ENCODE measurements at regions not wholly inside any gene's neighbourhood (a gene's known extent, or its start where the extent isn't known, plus 50 kb on each side); places are given as distances from the start of the nearest gene placed in this dataset.
A peak's percentile ranks its signal among the peaks of the same experiment; 100 is the strongest.

DNA sequence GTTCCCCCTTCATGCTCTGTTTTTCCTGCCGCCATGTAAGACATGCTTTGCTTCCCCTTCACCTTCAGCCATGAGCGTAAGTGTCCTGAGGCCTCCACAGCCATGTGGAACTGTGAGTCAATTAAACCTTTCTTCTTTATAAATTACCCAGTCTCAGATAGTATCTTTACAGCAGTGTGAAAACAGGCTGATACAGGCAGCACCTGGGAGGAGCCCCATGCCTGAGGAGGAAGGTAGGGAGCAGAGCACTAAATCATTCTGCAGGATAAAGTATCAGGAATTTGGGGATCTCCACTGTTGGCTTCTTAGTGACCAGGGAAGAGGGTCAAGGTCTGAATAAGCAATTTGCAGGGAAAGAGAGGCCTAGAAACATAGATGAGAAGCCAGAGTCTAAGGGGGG is 78.0 kb downstream of the KCNF1 start:
- Histone ChIP-seq H3K9me3 (no peaks in the 10 kb centered on the region), H3K4me1 (peaks cover 4 to 7% of the 10 kb centered on the region in 2 donors), H3K27me3 (no peaks in the 10 kb centered on the region), H3K27ac (no peak overlapping the region), H3K36me3 (no peaks in the 10 kb centered on the region), H3K4me3 (replicated peaks in 1 of 3) (no peak overlapping the region)
- TF ChIP-seq, protein P1, sequence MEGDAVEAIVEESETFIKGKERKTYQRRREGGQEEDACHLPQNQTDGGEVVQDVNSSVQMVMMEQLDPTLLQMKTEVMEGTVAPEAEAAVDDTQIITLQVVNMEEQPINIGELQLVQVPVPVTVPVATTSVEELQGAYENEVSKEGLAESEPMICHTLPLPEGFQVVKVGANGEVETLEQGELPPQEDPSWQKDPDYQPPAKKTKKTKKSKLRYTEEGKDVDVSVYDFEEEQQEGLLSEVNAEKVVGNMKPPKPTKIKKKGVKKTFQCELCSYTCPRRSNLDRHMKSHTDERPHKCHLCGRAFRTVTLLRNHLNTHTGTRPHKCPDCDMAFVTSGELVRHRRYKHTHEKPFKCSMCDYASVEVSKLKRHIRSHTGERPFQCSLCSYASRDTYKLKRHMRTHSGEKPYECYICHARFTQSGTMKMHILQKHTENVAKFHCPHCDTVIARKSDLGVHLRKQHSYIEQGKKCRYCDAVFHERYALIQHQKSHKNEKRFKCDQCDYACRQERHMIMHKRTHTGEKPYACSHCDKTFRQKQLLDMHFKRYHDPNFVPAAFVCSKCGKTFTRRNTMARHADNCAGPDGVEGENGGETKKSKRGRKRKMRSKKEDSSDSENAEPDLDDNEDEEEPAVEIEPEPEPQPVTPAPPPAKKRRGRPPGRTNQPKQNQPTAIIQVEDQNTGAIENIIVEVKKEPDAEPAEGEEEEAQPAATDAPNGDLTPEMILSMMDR (IDR thresholded peaks at IDR 0.05): no peak
- TF ChIP-seq POLR2A (IDR thresholded peaks at IDR 0.05): no peak
- WGBS, 2 donors: 96 to 100% methylated on average over 2 of the region's 2 CpGs
- intact Hi-C loops (cut with DNase I): no loop called here
- DNase-seq: no peak

DNA sequence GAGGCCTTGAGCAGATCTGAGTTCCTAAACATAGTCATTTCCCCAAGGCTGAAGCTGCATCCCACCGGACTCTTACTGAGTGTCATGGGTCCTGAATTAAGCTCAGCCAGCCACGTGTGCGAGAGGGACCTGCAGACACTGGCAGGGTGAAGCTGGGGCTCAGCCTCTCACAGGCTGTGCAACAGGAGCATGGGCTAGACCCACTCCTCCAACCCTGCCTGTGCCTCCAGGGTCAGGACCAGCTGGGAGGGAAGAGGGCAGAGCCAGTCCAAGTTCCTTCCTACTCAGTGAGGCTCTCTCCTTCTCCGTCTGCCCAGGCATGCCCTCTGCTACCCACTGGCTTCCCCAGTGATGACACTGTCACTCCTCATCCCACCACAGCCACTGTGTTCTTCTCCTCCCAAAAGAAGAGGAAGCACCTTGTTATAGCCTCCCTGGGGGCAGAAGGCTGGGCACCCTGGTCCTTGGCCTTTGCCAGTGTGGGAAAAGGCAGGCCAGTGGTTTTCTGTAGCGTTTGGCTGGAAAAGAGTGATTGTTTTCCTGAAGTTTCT is 78.9 kb downstream of the KCNF1 start:
- intact Hi-C loops (cut with DNase I): no loop called here

DNA sequence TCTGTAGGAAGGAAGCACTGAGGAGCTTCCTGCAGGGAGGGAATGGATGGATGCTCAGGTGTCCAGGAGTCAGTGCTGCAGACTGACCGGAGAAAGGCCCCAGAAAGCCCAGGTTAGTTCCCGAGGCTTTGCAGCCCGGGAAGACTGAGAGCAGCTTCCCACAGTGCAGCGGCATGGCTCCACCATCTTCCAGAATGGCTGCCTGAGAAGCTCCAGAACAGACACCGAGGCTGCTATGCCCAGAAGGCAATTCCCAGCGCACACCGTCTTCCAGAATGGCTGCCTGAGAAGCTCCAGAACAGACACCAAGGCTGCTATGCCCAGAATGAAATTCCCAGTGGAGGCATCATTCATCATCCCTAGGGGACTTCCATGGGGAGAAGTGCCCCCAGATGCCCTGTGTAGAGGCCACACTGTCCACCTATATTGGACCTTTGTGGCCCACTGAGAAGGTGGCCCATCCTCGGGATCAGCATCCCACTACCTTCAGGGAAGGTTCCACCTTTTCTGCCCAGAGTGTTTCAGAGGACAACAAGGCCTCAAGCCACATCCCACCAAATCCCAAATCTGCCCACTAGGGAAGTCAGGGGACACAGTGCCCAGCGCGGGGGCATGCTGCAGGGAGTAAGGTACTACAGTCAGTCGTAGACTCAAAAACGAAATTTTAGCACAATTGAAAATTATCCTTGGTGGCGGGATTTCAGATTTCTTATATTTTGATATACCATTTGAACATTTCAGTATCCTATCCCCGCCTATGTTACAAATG is 80.5 kb downstream of the KCNF1 start:
- WGBS, 2 donors: 85 to 90% methylated on average over 13 to 14 of the region's 14 CpGs
- H3K4me1 ChIP-seq: peaks cover 0 to 7% of the 10 kb centered on the region in 2 donors
- intact Hi-C loops (cut with DNase I): no loop called here
- DNase-seq: no peak
- no peak for TF ChIP-seq POLR2A (IDR thresholded peaks at IDR 0.05)
- TF ChIP-seq, protein P1 (IDR thresholded peaks at IDR 0.05): no peak
- no peaks in the 10 kb centered on the region for H3K27me3 ChIP-seq
- H3K9me3 ChIP-seq: no peaks in the 10 kb centered on the region
- no peaks in the 10 kb centered on the region for H3K36me3 ChIP-seq
- H3K27ac ChIP-seq: no peak overlapping the region
- no peak overlapping the region for H3K4me3 ChIP-seq (replicated peaks in 1 of 3)

More for the DNA sequence above, 78.9 kb downstream of the KCNF1 start:
- DNase-seq: no peak
- 87 to 97% methylated on average over 5 of the region's 5 CpGs for WGBS, 2 donors
- TF ChIP-seq, protein P1 (IDR thresholded peaks at IDR 0.05): no peak
- TF ChIP-seq POLR2A (IDR thresholded peaks at IDR 0.05): no peak
- no peak overlapping the region for H3K4me3 ChIP-seq (replicated peaks in 1 of 3)
- no peaks in the 10 kb centered on the region for H3K9me3 ChIP-seq
- H3K27ac ChIP-seq: no peak overlapping the region
- H3K27me3 ChIP-seq: no peaks in the 10 kb centered on the region
- peaks cover 0 to 7% of the 10 kb centered on the region in 2 donors for H3K4me1 ChIP-seq
- no peaks in the 10 kb centered on the region for H3K36me3 ChIP-seq

DNA sequence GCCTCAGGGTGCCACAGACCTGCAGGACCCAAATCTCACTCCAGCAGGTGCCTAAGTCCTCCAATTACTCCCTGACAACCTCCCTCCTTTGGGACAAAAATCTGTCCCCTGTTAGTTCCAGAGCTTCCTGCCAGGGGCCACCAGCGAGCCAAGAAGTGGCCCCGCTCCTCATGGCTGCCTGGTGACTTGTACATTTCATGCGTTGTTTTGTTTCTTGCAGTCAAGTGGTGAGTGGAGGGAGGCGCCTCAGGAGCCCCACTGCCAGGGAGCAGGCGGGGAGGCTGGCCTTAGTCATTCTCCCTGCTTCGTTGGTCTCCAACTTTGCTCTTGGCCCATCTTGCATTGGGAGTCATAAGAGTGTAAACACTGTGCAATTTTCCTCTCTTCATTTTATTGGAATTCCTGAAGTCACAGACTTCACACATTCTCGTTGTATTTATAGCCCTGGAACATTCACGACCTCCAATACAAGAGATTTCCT is 81.3 kb downstream of the KCNF1 start:
- Histone ChIP-seq H3K4me1 (peaks cover 0 to 7% of the 10 kb centered on the region in 2 donors), H3K9me3 (no peaks in the 10 kb centered on the region), H3K27ac (no peak overlapping the region), H3K27me3 (no peaks in the 10 kb centered on the region), H3K4me3 (replicated peaks in 1 of 3) (no peak overlapping the region), H3K36me3 (no peaks in the 10 kb centered on the region)
- intact Hi-C loops (cut with DNase I): no loop called here
- peak; percentile 82 to 88 for DNase-seq
- TF ChIP-seq, protein P1 (IDR thresholded peaks at IDR 0.05): peak in 1 of 6 experiments; percentile 9
- no peak for TF ChIP-seq POLR2A (IDR thresholded peaks at IDR 0.05)
- 7 to 23% methylated on average over 8 of the region's 8 CpGs for WGBS, 2 donors

DNA sequence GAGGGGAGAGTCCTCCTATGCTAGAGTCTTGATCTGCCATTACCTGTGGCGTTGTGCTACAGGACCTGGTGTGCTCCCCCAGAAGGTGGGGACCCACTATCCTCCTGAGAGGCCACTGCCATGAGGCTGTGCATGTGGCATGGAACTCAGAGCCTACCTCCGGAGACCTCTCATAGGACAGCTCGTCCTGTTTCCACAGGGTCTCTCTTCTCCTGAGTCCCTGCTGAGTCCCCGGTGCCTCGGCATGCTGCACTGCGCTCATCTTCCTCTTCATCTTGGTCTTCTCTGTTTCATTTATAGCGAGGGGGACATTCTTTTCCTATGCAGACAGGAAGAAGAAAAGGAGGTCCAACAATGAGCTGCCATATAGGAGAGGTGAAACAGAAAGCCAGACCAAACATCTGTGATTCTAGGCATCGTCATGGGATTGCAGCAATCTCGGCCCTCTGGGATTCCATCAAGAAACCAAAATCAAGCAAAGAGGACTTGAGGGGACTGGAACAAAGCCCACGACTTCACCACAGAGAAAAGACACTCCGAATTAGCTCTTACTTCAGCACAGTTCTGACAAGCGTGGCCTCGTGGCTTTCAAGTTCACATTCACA is 83.7 kb downstream of the KCNF1 start:
- Histone ChIP-seq H3K27me3 (no peaks in the 10 kb centered on the region), H3K27ac (no peak overlapping the region), H3K4me3 (replicated peaks in 1 of 3) (no peak overlapping the region), H3K9me3 (no peaks in the 10 kb centered on the region), H3K36me3 (no peaks in the 10 kb centered on the region), H3K4me1 (peaks cover 0 to 7% of the 10 kb centered on the region in 2 donors)
- intact Hi-C loops (cut with DNase I): no loop called here
- no peak for DNase-seq
- TF ChIP-seq, protein P1 (IDR thresholded peaks at IDR 0.05): no peak
- no peak for TF ChIP-seq POLR2A (IDR thresholded peaks at IDR 0.05)
- WGBS, 2 donors: 89 to 92% methylated on average over 13 of the region's 13 CpGs

Data from thyroid gland (tissue), 4 donors.